Activated T-helper 2 cell treated with anti-CD3 and anti-CD28 coated beads, Interferon-gamma antibody, Interleukin-2, Interleukin-4, amounts not matched to agents 10 μg/mL and 5 μg/mL and 100 μg/mL, durations not matched to agents 14 hours and 24 hours and 36 hours (primary cell): ENCODE measurements at regions not wholly inside any gene's neighbourhood (a gene's known extent, or its start where the extent isn't known, plus 50 kb on each side); places are given as distances from the start of the nearest gene placed in this dataset.

ENCODE experiments used
- DNase-seq: peaks from one replicate; pipeline ENCODE4 v3.0.0; 2021; ENCODE audit warnings: low spot score
- H3K27ac Mint-ChIP-seq: one replicate; pipeline ENCODE4 v1.8.0; 2021; ENCODE audit warnings: mixed read lengths
- H3K27me3 Mint-ChIP-seq: one replicate; pipeline ENCODE4 v1.8.0; 2021; ENCODE audit warnings: low read depth, mixed read lengths
- H3K36me3 Mint-ChIP-seq: one replicate; pipeline ENCODE4 v1.8.0; 2021; ENCODE audit warnings: low read depth, mixed read lengths
- H3K4me1 Mint-ChIP-seq: one replicate; pipeline ENCODE4 v1.8.0; 2021; ENCODE audit warnings: low read depth, mixed read lengths
- H3K4me3 Mint-ChIP-seq: one replicate; pipeline ENCODE4 v1.8.0; 2021; ENCODE audit warnings: low read depth, mild to moderate bottlenecking, moderate library complexity, mixed read lengths
- H3K9me3 Mint-ChIP-seq: one replicate; pipeline ENCODE4 v1.8.0; 2021; ENCODE audit warnings: mixed read lengths
- intact Hi-C: fragments of 100-400 bp; cut with micrococcal nuclease; formaldehyde crosslinking; loops from one replicate; pipeline ENCODE4 v1.15.1; 2023

DNA sequence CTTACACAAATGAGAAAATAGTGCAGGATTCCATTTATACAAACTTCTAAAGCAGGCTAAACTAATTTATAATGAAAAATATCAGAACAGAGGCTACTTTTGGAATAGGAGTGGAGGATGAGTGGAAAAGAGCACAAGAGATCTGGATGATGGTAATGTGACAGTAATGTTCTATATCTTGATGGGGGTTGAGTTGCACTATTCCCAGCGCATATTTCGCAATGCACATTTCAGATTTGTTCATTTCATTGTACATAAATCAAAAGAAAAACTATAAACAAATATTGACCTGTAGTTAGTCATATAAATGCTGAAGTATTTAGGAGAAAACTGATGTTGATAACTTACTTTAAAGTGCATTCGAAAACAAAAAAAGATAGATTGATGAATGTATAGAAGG is 177.0 kb upstream of the MAOA start:
- no peaks in the 10 kb centered on the region for H3K4me1 Mint-ChIP-seq
- H3K27ac Mint-ChIP-seq = no peak overlapping the region
- no peak for DNase-seq
- H3K27me3 Mint-ChIP-seq = no peaks in the 10 kb centered on the region
- H3K9me3 Mint-ChIP-seq = no peaks in the 10 kb centered on the region
- intact Hi-C loops = no loop called here
- H3K4me3 Mint-ChIP-seq = no peak overlapping the region
- no peaks in the 10 kb centered on the region for H3K36me3 Mint-ChIP-seq

DNA sequence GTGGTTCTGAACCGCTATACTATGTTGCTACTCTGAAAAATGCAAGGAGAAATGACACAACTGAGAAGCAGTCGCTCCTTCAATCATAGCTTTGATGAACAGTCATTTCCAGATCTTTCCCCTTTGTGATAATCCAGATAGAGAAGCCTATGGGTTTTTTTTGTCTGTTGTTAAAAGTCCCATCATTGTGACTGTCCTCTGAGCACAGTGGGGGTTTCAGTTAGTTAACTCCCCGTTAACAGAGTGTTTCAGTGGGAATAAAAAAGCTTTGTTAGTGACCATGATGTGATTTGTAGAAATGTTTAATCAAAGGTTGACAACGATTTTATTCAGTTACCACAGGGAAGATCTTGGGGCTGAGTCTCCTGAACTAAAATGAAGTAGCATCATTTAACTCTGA is 176.2 kb upstream of the MAOA start:
- Mint-ChIP-seq H3K36me3 (no peaks in the 10 kb centered on the region), H3K9me3 (no peaks in the 10 kb centered on the region)

DNA sequence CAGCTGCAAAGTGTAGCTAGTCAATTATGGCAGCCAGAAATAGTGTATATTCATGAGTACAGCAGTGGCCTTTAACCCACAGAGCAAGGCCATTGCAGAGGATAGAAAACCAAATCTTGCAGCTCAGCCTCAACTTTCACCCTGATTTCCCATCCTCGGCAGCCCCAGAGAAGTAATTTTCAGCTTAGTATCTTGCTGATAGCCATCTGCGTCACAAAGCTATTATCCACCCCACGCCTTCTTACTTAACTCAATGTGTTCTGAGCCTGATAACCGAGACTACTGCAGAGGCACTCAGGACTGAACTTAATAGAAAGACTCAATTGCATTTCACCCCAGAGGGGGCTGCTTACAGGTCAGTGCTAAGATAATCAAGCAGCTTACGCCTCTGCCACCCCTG is 174.5 kb upstream of the MAOA start:
- Mint-ChIP-seq H3K36me3 (no peaks in the 10 kb centered on the region), H3K27me3 (no peaks in the 10 kb centered on the region), H3K4me3 (no peak overlapping the region), H3K9me3 (no peaks in the 10 kb centered on the region), H3K4me1 (no peaks in the 10 kb centered on the region), H3K27ac (no peak overlapping the region)
- intact Hi-C loops = no loop called here
- DNase-seq = no peak

More for the DNA sequence above, 176.2 kb upstream of the MAOA start:
- H3K27ac Mint-ChIP-seq = no peak overlapping the region
- H3K27me3 Mint-ChIP-seq = no peaks in the 10 kb centered on the region
- H3K4me1 Mint-ChIP-seq = no peaks in the 10 kb centered on the region
- H3K4me3 Mint-ChIP-seq = no peak overlapping the region
- no peak for DNase-seq
- intact Hi-C loops = no loop called here

DNA sequence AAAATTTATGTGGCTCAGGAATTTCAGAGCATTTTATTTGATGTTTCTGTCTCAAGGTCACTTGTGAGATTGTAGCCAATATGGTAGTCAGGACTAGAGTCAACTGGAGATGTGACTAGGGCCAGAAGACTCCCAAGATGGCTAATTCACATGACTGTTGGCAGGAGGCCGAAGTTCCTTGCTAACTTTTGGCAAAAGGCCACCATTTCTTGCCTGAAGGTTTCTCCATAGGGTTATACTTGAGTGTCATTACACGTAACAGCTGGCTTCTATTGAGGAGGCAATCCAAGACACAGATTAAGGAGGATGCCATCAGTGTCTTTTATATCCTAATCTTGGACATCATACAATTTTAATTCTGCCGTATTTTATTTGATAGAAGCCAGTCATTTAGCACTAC is 162.3 kb upstream of the MAOA start:
- DNase-seq = no peak
- H3K9me3 Mint-ChIP-seq = no peaks in the 10 kb centered on the region
- H3K4me1 Mint-ChIP-seq = no peaks in the 10 kb centered on the region
- H3K4me3 Mint-ChIP-seq = no peak overlapping the region
- H3K27ac Mint-ChIP-seq = no peak overlapping the region
- H3K36me3 Mint-ChIP-seq = no peaks in the 10 kb centered on the region
- H3K27me3 Mint-ChIP-seq = no peaks in the 10 kb centered on the region
- intact Hi-C loops = no loop called here

DNA sequence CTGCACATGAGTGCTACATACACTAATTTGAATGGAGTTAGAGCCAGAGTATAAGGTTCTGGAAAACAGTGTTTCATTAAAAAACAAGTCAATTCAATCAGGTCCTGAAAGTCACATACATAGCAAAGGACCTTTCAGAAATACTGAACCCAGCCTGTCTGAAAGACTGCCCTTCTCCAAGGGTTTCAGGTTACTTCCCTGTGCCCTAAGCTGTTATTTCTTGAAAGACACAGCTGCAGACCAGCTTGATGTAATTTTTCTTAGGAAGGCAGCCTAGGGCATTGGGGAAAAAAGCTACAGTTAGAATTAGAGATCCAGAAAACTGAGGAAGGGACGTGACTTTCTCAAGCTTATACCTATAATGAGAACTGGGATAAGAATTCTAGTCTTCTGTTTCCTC is 155.9 kb upstream of the MAOA start:
- Mint-ChIP-seq H3K4me3 (no peak overlapping the region), H3K27ac (no peak overlapping the region), H3K36me3 (no peaks in the 10 kb centered on the region), H3K27me3 (no peaks in the 10 kb centered on the region), H3K9me3 (no peaks in the 10 kb centered on the region), H3K4me1 (peaks cover 5% of the 10 kb centered on the region)
- DNase-seq = no peak
- intact Hi-C loops = no loop called here

DNA sequence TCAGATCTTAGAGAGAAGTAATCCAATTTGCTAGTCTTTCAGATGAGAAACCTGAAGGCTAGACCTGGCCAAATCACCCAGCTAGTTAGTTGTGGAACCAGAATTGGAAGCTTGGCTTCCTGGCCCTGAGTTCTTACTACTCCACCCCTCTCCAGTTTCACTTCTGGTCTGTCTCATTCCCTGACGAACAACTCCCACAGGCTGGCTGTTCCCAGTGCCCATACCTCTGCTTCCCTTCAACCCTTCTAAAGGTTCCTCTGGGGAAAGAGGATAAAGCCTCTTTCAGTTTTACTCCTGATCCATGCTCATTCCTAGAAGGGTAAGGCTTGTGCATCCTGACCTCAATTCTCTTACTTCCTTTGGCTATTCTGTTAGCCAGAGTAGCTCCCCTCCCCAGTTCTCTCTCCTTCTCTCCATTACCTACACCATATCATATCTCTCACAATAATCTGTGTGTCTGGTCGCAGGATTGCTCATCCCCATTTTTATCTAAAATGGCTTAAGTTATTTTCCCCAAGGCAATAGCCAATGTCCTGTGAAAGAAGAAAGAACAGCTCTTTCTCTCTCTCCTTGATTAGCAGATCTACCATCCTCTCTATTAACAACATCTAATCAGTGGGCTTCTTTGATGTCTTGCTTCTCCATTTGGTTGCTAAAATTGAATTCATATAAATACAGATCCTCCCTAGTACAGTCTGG is 155.0 kb upstream of the MAOA start:
- Mint-ChIP-seq H3K36me3 (no peaks in the 10 kb centered on the region), H3K27ac (no peak overlapping the region), H3K9me3 (no peaks in the 10 kb centered on the region), H3K4me1 (peaks cover 5% of the 10 kb centered on the region), H3K27me3 (no peaks in the 10 kb centered on the region), H3K4me3 (no peak overlapping the region)
- no peak for DNase-seq
- intact Hi-C loops = no loop called here

DNA sequence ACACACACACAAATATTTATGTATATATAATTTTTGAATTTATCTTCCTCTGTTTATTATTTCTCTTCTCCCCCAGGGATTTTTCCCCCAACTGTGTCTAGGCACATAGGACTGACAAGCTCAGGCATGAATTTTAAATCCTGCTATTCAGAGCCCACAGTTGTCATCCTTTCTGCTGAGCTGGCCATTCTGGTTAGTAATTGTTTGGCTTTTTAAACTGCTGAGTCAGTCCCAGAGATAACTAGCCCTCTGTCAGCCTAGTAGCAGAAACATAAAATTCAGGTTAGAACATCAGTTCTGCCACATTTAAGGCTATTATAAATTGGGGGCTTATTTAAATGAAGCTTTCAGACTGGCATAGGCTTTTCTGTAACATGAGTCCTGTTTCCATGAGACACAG is 151.7 kb upstream of the MAOA start:
- H3K9me3 Mint-ChIP-seq = no peaks in the 10 kb centered on the region
- H3K27me3 Mint-ChIP-seq = no peaks in the 10 kb centered on the region
- intact Hi-C loops = no loop called here
- no peak overlapping the region for H3K4me3 Mint-ChIP-seq
- DNase-seq = no peak
- H3K4me1 Mint-ChIP-seq = peaks cover 5% of the 10 kb centered on the region
- H3K27ac Mint-ChIP-seq = no peak overlapping the region
- H3K36me3 Mint-ChIP-seq = no peaks in the 10 kb centered on the region

DNA sequence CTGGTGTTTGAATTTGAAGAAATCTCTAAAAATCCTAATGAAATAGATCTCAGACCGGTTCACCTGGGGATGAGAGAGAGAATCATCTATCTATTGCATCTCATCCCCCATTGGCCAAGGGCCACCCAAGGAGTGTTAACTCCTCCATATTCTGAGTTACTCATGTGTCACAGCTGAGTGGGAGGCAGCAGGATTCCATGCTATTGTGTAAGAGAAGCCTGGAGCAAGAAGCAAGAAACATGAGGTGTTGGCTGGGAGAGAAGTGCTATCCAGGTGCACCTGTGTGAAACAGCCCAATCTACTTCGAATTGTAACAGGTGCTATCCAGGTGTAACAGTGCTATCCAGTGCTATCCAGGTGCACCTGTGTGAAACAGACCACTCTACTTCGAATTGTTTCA is 150.3 kb upstream of the MAOA start:
- DNase-seq = no peak
- no peak overlapping the region for H3K27ac Mint-ChIP-seq
- H3K9me3 Mint-ChIP-seq = no peaks in the 10 kb centered on the region
- intact Hi-C loops = no loop called here
- H3K36me3 Mint-ChIP-seq = no peaks in the 10 kb centered on the region
- H3K4me3 Mint-ChIP-seq = no peak overlapping the region
- H3K4me1 Mint-ChIP-seq = peaks cover 5% of the 10 kb centered on the region
- H3K27me3 Mint-ChIP-seq = no peaks in the 10 kb centered on the region

DNA sequence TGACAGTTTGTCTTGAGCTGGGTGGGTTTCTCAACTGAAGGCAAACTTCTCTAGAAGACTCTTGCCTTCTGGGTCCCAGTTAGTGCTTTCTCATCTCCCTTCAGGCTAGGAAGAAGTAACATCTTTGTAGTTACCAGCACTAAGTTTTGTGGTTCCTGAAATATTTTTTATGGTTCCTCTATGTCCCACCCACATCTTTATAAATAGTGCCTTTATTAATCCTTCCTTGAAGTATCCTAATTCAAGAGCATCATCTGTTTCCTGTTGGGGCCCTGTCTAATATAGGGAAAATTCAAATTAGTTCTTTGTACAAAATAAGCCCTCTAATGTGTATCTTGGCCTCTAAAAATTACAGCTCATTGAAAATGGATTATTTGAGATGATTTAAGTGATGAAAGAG is 147.4 kb upstream of the MAOA start:
- Mint-ChIP-seq H3K36me3 (no peaks in the 10 kb centered on the region), H3K4me3 (no peak overlapping the region), H3K9me3 (no peaks in the 10 kb centered on the region), H3K4me1 (no peaks in the 10 kb centered on the region), H3K27me3 (no peaks in the 10 kb centered on the region), H3K27ac (no peak overlapping the region)
- intact Hi-C loops = no loop called here
- no peak for DNase-seq

DNA sequence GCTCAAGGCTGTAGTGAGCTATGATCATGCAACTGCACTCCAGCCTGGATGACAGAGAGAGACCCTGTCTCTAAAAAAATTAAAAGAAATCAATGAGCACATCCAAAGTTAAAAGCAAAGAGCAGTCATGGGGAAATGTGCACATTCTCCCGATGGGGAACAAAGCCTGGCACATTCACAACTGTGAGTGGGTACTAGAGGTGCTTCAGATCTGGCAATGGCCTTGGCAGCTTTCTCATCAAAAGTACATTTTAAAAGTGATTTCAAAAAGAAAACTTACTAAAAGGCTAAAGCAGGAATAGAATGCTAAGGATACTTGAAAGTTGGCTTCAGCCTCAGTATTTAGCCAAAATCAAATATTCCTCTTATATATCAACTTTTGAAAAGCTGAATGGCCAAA is 145.9 kb upstream of the MAOA start:
- no peak overlapping the region for H3K27ac Mint-ChIP-seq
- no peak for DNase-seq
- H3K4me3 Mint-ChIP-seq = no peak overlapping the region
- H3K27me3 Mint-ChIP-seq = no peaks in the 10 kb centered on the region
- H3K9me3 Mint-ChIP-seq = no peaks in the 10 kb centered on the region
- intact Hi-C loops = no loop called here
- no peaks in the 10 kb centered on the region for H3K36me3 Mint-ChIP-seq
- H3K4me1 Mint-ChIP-seq = peaks cover 4% of the 10 kb centered on the region

DNA sequence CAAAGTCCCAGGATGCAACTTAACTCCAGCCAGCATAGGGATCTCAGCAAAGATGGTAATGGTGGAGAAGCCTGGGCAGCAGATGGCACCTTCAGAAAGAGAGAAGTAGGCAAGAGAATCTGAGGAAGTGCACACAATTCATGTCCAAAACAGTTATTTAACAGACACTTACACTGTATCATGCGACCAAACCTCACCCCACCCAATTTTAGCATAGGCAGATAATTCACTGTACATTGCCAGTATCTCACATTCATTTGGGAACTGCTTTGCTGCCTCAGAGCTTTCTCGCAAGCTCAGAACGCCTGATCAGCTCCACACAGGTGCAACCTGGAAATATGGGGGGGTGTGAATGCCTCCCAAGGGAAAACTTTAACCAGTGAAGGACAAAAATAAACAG is 143.0 kb upstream of the MAOA start:
- intact Hi-C loops = no loop called here

DNA sequence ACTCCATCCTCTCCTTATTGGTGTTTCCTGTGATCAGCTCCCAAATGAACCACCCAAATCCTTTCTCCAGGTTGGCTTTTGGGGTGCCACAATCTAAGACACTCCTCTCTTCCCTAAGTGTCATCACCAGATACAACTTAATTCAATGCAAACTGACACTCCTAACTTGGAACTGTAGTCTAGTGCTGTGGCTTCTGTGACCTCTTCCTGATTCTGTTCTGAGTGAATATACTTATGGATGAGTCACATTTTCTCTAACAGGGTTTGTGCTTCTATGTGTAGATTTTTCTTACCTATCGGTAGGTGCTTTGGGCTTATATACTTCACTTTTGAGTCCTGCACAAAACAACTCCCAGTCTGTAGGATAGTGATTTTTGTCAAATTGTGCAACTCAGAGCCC is 141.3 kb upstream of the MAOA start:
- H3K4me1 Mint-ChIP-seq = peaks cover 4% of the 10 kb centered on the region
- intact Hi-C loops = no loop called here
- DNase-seq = no peak
- no peaks in the 10 kb centered on the region for H3K9me3 Mint-ChIP-seq
- H3K27me3 Mint-ChIP-seq = no peaks in the 10 kb centered on the region
- no peak overlapping the region for H3K27ac Mint-ChIP-seq
- no peak overlapping the region for H3K4me3 Mint-ChIP-seq
- no peaks in the 10 kb centered on the region for H3K36me3 Mint-ChIP-seq

More for the DNA sequence above, 143.0 kb upstream of the MAOA start:
- Mint-ChIP-seq H3K36me3 (no peaks in the 10 kb centered on the region), H3K9me3 (no peaks in the 10 kb centered on the region), H3K27me3 (no peaks in the 10 kb centered on the region), H3K4me3 (no peak overlapping the region), H3K4me1 (peaks cover 4% of the 10 kb centered on the region), H3K27ac (no peak overlapping the region)
- DNase-seq = no peak

DNA sequence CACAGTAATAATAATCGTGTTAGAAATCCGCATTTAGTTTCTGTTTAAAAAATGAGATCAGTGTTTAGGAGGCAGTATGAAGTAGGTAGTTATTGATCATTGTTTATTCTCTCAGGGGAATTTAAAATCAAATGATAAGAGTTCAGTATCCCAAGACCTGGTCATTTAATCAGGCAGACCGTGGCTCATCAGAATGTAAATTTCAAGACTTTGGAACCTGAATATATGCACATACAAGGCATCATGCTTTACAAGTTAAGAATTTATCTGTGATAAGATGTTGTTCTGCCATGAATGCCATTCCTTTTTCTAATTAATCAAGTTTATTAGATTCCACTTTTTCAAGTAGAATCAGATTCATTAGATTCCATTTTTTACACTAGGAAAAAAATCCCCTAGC is 133.5 kb upstream of the MAOA start:
- H3K27me3 Mint-ChIP-seq = no peaks in the 10 kb centered on the region
- H3K9me3 Mint-ChIP-seq = no peaks in the 10 kb centered on the region
- H3K36me3 Mint-ChIP-seq = no peaks in the 10 kb centered on the region
- no peak overlapping the region for H3K4me3 Mint-ChIP-seq
- H3K27ac Mint-ChIP-seq = no peak overlapping the region
- no peak for DNase-seq
- intact Hi-C loops = no loop called here
- H3K4me1 Mint-ChIP-seq = no peaks in the 10 kb centered on the region
